ENCODE measurements at regions not wholly inside any gene's neighbourhood (a gene's known extent, or its start where the extent isn't known, plus 50 kb on each side); places are given as distances from the start of the nearest gene placed in this dataset.

- TF ChIP-seq E2F8 (IDR thresholded peaks at IDR 0.05; ENCODE audit: low read depth, partially characterized antibody) (no peak), CTCF (IDR thresholded peaks at IDR 0.05 in 2 of 3, conservative IDR thresholded peaks at IDR 0.05 in 1 of 3; ENCODE audit: control insufficient read depth in 2 of 3, extremely low read depth in 1 of 3, insufficient read depth in 1 of 3, low read depth in 3 of 3, low read length in 3 of 3) (no peak), SIN3A (IDR thresholded peaks at IDR 0.05; ENCODE audit: low read depth, low read length) (no peak), HSF1 (IDR thresholded peaks at IDR 0.05; ENCODE audit: low read depth, low read length) (no peak), ZBTB11 (CRISPR knock-in tag; IDR thresholded peaks at IDR 0.05) (no peak), PAX5 (IDR thresholded peaks at IDR 0.05; ENCODE audit: borderline replicate concordance, low read depth, low read length) (no peak)
These were observed 255.7 kb downstream of the GJA1 start (continued) for GRCh38 chr6:121691126-121691551.

All from GM12878 (cell line).